ENCODE measurements at regions not wholly inside any gene's neighbourhood (a gene's known extent, or its start where the extent isn't known, plus 50 kb on each side); places are given as distances from the start of the nearest gene placed in this dataset.
"Not testable (repeated sequence)": the region's sequence is repeated elsewhere in the genome, so short reads cannot be mapped to it uniquely, and the experiment has no call there.

DNA sequence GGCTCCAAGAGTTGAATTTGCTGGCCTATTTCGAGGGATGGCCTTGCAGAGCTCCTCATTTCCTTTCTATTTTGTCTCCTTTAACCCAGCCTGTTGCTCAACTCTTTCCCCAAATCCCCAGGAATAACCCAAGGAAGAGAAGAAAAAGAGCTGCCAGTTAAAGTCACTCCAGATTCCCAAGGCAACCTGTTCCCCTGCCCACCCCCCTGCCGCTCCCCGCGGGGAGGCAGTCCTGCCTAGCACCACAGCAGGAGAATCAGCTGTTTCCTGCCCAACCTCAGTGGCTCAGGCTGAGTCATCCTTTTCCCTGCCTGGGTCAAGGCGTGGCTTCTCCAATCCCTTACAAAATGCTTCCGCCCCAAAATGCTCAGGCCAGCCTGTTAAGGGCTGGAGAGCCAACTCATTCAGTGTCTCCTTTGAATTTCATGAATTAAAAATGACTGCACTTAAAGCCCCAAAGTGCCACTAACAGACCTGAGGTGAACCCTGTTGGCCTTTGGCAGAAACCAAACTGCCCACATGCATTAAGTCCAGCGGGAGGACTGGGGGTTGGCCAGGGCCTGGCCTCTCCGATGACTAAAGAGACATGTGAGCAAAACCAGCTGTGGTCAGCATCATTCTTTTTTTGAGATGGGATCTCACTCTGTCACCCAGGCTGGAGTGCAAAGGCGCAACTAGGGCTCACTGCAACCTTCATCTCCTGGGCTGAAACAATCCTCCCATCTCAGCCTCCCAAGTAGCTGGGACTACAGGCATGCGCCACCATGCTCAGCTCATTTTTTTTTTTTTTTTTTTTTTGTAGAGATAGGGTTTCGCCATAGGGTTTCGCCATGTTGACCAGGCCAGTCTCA, 83.2 kb upstream of the KIF5B start:
- no peak for DNase-seq

DNA sequence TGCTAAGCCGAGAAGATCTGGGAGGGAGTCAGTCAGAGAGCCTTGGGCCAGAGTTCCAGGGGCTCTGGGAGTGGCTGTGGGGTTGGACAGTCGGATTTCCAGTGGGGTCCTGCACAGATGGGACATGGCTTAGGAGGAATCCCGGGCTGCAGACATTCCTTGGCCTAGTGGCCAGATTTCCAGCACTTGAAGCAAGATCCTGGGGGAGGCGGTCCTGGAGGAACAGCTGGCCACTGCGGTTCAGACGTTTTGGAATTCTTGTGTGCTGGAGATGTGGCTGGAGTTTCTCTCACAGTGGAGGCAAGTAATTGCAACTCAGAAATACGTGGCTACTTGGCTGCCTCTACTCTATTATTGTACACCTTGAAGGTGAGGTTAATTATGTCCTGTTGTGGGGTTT, 80.7 kb upstream of the KIF5B start:
- DNase-seq: not testable (repeated sequence)

DNA sequence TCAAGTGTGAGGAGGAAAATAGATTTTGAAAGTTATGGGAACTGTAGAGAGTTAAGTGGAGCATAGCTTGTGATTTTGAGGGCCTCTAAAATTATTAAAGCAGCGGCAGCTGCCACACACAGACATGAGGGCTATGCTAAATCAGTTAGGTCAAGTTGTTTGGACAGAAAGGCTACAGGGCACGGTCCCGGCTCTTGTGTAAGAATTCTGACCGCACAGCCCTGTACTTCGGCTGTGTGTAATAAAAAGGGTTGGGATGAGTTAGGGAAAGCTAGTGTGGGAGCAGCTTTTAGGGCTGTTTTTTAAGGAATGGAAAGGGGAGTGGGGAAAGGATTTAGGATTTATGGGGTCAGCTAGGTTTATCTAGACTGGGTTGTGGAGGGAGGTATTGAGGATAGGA, 79.6 kb upstream of the KIF5B start:
- DNase-seq: not testable (repeated sequence)

DNA sequence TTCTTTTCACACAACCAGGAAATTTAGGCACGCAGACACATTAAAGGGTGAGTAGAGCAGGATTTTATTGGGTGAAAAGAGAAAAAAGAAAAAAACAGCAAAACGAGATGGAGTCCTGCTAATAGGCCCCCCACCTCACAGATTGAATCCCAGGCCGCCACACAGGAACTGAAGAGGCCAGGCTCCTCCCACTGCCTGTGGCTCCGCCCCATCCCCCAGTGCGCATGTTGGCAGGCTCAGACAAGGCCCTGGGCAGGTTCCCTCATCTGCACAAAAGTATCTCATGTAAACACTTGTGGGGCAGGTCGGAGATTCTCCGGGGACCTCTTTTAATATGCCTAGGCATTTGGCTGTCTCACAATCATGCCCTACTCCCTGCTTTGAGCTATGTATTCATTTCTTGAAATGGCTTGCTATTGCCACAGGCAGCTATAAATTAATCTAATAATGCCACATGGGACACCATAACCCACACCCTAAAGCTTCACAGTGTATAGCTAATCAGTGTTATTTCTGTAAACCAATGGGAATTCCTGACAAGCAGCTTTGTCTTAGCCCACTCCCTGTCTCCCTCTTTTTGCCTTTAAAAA, 76.2 kb upstream of the KIF5B start:
- DNase-seq: no peak

DNA sequence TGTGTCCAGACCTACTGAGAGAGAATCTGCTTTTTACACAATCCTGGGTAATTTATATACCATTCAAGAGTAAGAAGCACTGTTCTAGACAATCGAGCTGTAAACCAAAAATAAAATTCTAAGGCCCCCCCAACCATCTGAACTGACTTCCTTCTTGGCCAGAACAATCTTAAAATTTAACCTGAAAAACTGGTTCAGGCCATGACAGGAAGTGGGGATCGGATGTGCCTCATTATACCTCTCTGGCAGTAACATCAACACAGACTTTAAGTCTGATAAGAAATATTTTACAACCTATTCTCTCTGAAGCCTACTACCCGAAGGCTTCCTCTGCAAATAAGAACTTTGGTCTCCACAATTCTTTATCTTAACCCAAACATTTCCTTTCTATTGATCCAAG, 75.2 kb upstream of the KIF5B start:
- no peak for DNase-seq

DNA sequence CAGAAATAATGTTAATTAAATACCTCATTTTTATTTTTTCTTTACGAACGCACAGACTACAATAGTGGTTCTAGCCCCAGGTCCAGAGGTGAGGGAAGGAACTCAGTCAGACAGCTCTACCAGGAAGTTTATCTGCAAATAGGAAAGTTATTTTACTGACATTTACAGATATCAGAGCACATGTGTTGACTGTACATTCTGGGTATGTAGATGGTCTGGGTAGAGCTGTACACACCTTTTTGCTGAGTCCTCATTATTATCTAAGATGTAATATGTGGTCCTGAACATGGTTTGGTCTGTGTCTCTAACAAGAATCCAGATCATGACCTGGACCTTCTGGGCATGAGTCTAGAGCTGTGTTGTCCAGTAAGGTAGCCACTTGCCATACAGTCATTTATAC, 74.6 kb upstream of the KIF5B start:
- DNase-seq: no peak

DNA sequence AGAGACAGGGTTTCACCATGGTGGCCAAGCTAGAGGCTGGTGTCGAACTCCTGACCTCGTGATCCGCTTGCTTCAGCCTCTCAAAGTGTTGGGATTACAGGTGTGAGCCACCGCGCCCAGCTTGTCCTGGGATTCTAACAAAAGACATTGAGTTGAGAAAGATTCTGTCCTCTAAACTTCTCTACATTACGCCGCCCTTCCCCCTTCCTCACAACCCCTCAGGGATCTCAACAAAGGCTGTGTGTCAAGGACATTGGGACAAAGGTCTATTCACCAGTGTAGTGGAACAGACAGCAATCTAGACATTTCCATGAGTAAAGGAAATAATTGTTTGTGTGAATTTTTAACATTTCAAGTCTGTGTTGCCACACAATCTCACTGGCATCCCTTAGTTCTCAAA, 68.8 kb upstream of the KIF5B start:
- DNase-seq: no peak

DNA sequence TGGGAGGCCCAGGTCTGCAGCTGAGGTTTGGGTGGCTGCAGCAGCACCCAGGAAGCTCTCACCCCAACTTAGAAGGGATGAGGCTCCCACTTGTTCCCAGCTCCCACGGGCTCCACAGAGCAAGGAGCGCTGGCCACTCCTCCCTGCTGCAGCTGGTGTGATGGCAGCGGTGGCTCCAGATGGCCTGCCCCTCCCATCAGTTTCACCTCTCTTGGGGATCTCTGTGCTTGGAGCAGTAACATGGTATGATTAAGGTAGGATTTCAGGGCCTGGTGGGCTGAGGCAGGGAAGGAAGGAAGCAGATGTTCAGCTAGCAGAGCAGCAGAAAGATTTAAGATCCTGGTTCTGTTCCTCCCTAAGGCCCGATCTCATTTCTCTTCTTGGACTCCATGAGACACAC, 66.8 kb upstream of the KIF5B start:
- DNase-seq: no peak

DNA sequence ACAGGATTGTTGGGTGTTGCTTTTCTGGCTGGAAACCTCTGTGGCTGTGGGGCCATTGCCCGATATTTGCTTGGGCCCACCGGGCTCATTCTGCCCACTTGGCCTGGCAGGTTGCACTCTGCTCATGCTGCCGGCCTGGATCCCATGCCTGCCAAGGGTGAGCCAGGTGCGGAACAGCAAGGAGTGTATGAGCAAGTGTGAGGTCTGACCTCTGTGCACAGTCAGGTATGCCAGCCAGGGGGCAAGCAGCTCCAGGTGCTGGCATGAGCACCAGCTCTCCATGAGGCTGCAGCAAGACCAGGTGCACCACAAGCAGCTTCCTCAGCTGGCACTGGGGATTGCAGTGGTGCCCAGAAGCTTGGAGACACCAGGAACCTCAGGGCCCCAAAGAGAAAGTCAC, 65.4 kb upstream of the KIF5B start:
- DNase-seq: no peak

DNA sequence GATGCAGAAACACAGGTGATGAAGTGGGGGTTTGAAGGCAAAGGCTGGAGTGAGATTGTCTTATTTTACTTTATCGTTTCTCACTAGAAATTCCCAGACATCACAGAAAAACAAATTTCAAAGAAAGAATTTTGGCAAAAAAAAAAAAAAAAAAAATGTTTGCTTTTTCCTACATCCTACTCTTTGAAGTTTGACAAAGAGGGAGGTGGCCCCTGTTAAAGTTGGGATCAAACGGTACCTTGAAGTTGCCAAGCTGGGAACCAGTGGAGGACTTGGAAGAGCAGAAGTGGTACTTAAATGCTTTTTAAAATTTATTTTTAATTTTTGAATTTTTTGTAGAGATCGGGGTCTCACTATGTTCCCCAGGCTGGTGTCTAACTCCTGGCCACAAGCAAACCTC, 63.9 kb upstream of the KIF5B start:
- DNase-seq: no peak

DNA sequence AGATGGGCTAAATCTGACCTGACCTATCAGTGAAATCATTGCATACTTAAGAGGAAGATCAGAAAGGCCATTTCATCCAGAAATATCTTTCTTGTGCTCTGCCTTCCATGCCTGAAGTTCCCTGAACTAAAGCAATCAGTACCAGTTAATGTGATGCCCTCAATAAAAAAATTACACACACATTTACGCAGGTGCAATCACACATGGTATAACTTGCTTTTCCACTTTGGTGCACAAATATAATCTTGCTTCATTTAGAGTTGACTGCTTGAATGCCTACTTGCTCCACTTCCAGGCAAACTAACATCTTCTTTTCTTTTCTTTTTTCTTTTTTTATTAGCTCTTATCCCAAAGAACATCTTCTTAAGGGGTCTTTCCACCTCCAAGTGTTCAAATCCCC, 58.3 kb upstream of the KIF5B start:
- no peak for DNase-seq

DNA sequence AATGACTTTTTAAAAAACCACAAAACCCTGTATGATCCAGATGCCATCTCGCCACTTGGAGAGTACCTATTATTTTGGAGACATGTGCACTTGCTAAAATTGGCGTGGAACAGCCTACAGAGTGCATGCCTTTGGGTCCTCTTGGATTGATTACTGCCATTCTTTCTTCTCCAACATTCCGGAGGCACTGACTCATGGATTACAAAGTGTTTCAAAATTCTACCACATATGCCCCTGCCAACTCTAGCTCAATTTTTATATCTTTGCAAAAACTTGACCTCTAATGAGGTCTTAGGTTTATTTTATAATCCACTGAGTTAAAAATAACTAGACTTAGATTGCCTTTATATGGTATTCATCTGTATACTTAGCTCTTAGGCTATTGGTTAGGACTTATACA, 55.8 kb upstream of the KIF5B start:
- no peak for DNase-seq

DNA sequence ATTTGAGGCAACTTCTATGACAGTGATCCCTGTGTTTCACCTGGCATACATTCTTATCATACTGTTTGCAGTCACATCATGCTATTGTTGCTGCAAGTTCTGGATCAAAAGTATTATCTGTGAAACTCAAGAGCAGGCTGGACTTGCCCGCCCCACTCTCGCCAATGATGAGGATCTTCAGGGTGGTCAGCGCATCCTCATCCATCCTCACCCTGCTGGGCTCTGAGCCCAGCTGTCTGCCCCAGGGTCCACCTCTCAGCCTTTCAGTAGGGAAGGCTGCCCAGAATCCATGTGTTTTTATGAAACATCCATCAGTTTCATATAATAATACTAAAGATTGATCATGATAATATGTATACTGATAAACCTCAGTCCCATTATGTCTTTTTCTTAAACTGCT, 55.4 kb upstream of the KIF5B start:
- DNase-seq: no peak

DNA sequence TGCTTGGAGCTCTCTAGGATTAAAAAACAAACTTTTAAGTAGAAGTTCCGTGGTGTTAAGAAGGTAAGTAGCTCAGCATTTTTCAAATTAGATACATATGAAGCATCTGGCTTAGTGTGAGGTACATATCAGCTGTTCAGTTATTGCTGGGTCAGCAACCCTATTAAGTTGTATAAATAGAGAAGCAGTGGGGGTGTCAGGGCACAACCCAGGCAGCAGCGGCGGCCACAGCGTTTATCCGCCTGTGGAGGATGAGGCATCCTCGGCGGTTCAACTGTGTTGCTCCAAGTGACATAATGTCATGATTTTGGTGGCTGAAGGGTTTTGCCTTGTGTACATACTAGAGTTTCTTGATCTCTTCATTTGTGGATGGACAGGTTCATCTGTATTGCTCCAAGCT, 54.6 kb upstream of the KIF5B start:
- DNase-seq: no peak

DNA sequence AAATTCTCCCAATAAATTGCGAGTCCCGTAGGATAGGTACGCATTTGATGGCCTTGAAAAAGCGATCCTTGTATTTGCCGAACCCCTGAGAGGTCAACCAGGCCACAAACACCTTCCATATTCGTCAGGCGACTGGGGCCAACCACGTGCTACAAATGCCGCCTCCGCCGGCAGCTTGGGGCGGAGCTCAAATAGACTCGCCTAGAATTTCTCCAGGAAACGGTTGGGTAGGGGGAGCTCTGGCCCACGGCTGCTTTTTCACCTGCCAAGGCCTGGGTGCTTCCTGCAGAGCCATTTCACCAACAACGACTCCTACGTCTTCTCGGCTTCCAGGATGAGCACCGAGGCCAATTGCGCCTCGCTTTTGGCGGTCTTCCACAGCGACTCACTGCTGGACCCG, 53.4 kb upstream of the KIF5B start:
- DNase-seq: no peak
